ENCODE measurements at regions not wholly inside any gene's neighbourhood (a gene's known extent, or its start where the extent isn't known, plus 50 kb on each side); places are given as distances from the start of the nearest gene placed in this dataset.

DNA sequence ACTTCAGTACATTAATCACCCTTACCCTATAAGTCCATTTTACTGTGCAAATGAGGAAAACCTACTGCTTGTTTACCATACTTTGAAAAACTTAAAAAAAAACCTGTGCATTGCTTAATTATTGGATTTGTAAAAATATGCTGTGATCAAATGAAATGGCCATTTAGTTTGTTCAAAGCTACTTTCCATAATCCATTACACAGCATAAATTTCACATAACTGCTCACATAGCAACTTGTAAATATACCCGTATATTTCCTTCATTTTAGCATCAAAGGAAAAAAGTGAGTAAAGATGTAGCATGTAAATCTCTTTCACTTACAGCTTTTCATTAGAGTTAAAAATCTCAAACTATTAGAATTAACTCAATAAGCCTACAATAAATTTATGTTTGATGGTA lies 415.1 kb downstream of the NR4A2 start:
- Histone ChIP-seq H3K23ac (ENCODE audit: insufficient read length, low read depth, low read length) (no peak overlapping the region), H3K79me2 (ENCODE audit: insufficient read depth, low read length) (no peaks in the 10 kb centered on the region), H2BK5ac (ENCODE audit: insufficient read length, low read length) (no peak overlapping the region), H4K8ac (replicated peaks; ENCODE audit: insufficient read length, low read depth, low read length) (no peak overlapping the region), H3K9ac (ENCODE audit: extremely low read depth, insufficient read length, low read length) (no peak overlapping the region), H3K56ac (ENCODE audit: insufficient read length, low read depth, low read length) (no peak overlapping the region), H2BK15ac (ENCODE audit: low read depth, low read length) (no peak overlapping the region), H3K9me3 (ENCODE audit: control insufficient read depth, low read depth, low read length) (no peaks in the 10 kb centered on the region), H3K79me1 (ENCODE audit: insufficient read depth, low read depth, low read length, poor library complexity, severe bottlenecking) (no peaks in the 10 kb centered on the region), H3T11ph (ENCODE audit: low read length) (no peak overlapping the region), H2AFZ (ENCODE audit: low read length) (no peak overlapping the region), H3K14ac (ENCODE audit: insufficient read depth, low read length) (no peak overlapping the region), H3K27ac (ENCODE audit: insufficient read length, low read depth, low read length) (no peak overlapping the region), H3K27me3 (ENCODE audit: insufficient read depth, low read length) (no peaks in the 10 kb centered on the region), H3K4ac (ENCODE audit: low read depth, low read length) (no peak overlapping the region), H3K4me2 (ENCODE audit: insufficient read depth, insufficient read length, low read length) (no peak overlapping the region), H2BK12ac (ENCODE audit: insufficient read length, low read depth, low read length) (no peak overlapping the region), H4K5ac (ENCODE audit: insufficient read length, low read depth, low read length) (no peak overlapping the region), H2BK120ac (ENCODE audit: low read depth, low read length, poor library complexity, severe bottlenecking) (no peak overlapping the region), H3K18ac (ENCODE audit: insufficient read length, low read depth, low read length) (no peak overlapping the region), H4K91ac (ENCODE audit: insufficient read length, low read depth, low read length) (no peak overlapping the region), H3K23me2 (ENCODE audit: insufficient read length, low read depth, low read length, poor library complexity, severe bottlenecking) (no peaks in the 10 kb centered on the region), H4K20me1 (ENCODE audit: control insufficient read depth, insufficient read depth, insufficient read length) (no peaks in the 10 kb centered on the region), H2AK5ac (ENCODE audit: insufficient read length, low read length) (no peak overlapping the region), H3K4me1 (ENCODE audit: insufficient read depth, low read length) (no peaks in the 10 kb centered on the region), H2BK20ac (ENCODE audit: low read depth, low read length, poor library complexity, severe bottlenecking) (no peak overlapping the region)
- no peak for DNase-seq
- TF ChIP-seq, protein P1, sequence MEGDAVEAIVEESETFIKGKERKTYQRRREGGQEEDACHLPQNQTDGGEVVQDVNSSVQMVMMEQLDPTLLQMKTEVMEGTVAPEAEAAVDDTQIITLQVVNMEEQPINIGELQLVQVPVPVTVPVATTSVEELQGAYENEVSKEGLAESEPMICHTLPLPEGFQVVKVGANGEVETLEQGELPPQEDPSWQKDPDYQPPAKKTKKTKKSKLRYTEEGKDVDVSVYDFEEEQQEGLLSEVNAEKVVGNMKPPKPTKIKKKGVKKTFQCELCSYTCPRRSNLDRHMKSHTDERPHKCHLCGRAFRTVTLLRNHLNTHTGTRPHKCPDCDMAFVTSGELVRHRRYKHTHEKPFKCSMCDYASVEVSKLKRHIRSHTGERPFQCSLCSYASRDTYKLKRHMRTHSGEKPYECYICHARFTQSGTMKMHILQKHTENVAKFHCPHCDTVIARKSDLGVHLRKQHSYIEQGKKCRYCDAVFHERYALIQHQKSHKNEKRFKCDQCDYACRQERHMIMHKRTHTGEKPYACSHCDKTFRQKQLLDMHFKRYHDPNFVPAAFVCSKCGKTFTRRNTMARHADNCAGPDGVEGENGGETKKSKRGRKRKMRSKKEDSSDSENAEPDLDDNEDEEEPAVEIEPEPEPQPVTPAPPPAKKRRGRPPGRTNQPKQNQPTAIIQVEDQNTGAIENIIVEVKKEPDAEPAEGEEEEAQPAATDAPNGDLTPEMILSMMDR (conservative IDR thresholded peaks at IDR 0.05), result no peak
- no peak overlapping the region for H3K27ac Mint-ChIP-seq
- peaks cover 0 to 4% of the 10 kb centered on the region in 2 experiments; a peak in 1 of 5 replicates for H3K9me3 Mint-ChIP-seq
- no peaks in the 10 kb centered on the region for H3K27me3 Mint-ChIP-seq (ENCODE audit: low read depth)
- WGBS (ENCODE audit: extremely low coverage, insufficient read length, low lambda C conversion rate), result no CpG with 5 or more reads among the region's 1 CpG
- no peaks in the 10 kb centered on the region; a peak in 1 of 7 replicates for H3K36me3 Mint-ChIP-seq (ENCODE audit: insufficient read depth in 1 of 3, low read depth in 3 of 3)
- no peaks in the 10 kb centered on the region for H3K4me1 Mint-ChIP-seq
- H3K4me3 Mint-ChIP-seq, result no peak overlapping the region

All from H9 (cell line).